ENCODE measurements at regions not wholly inside any gene's neighbourhood (a gene's known extent, or its start where the extent isn't known, plus 50 kb on each side); places are given as distances from the start of the nearest gene placed in this dataset.

- no peak for DNase-seq
- CTCF ChIA-PET, result no interaction called here
- intact Hi-C loops (cut with micrococcal nuclease; ENCODE audit: unreplicated experiment), result no loop called here
- Mint-ChIP-seq H3K36me3 (ENCODE audit: insufficient read depth, unreplicated experiment) (no peaks in the 10 kb centered on the region), H3K4me3 (ENCODE audit: unreplicated experiment) (no peak overlapping the region), H3K27ac (ENCODE audit: unreplicated experiment) (no peak overlapping the region), H3K27me3 (ENCODE audit: insufficient read depth, unreplicated experiment) (no peaks in the 10 kb centered on the region), H3K9me3 (ENCODE audit: unreplicated experiment) (no peaks in the 10 kb centered on the region), H3K4me1 (ENCODE audit: low read depth, unreplicated experiment) (peaks cover 7% of the 10 kb centered on the region)
- H3K4me1 ChIP-seq, result peaks cover 13% of the 10 kb centered on the region
- H3K27me3 ChIP-seq (replicated peaks; ENCODE audit: control insufficient read depth, insufficient read depth, low read length), result no peaks in the 10 kb centered on the region
- POLR2A ChIA-PET, result no interaction called here
- H3K36me3 ChIP-seq (ENCODE audit: control insufficient read depth, insufficient read depth, low read length), result no peaks in the 10 kb centered on the region
- H3K9me3 ChIP-seq, result no peaks in the 10 kb centered on the region
- H3K4me3 ChIP-seq (ENCODE audit: low read depth, low read length), result no peak overlapping the region
- TF ChIP-seq, protein P1, sequence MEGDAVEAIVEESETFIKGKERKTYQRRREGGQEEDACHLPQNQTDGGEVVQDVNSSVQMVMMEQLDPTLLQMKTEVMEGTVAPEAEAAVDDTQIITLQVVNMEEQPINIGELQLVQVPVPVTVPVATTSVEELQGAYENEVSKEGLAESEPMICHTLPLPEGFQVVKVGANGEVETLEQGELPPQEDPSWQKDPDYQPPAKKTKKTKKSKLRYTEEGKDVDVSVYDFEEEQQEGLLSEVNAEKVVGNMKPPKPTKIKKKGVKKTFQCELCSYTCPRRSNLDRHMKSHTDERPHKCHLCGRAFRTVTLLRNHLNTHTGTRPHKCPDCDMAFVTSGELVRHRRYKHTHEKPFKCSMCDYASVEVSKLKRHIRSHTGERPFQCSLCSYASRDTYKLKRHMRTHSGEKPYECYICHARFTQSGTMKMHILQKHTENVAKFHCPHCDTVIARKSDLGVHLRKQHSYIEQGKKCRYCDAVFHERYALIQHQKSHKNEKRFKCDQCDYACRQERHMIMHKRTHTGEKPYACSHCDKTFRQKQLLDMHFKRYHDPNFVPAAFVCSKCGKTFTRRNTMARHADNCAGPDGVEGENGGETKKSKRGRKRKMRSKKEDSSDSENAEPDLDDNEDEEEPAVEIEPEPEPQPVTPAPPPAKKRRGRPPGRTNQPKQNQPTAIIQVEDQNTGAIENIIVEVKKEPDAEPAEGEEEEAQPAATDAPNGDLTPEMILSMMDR (IDR thresholded peaks at IDR 0.05; ENCODE audit: insufficient read depth in 1 of 2, low read depth in 1 of 2, low read length in 1 of 2, severe bottlenecking in 1 of 2, unreplicated experiment in 1 of 2), result no peak
- BruUV-seq (replicated peaks), result no TSS peak
These were observed 59.8 kb upstream of the CPLX2 start for GRCh38 chr5:175811589-175811988.

DNA sequence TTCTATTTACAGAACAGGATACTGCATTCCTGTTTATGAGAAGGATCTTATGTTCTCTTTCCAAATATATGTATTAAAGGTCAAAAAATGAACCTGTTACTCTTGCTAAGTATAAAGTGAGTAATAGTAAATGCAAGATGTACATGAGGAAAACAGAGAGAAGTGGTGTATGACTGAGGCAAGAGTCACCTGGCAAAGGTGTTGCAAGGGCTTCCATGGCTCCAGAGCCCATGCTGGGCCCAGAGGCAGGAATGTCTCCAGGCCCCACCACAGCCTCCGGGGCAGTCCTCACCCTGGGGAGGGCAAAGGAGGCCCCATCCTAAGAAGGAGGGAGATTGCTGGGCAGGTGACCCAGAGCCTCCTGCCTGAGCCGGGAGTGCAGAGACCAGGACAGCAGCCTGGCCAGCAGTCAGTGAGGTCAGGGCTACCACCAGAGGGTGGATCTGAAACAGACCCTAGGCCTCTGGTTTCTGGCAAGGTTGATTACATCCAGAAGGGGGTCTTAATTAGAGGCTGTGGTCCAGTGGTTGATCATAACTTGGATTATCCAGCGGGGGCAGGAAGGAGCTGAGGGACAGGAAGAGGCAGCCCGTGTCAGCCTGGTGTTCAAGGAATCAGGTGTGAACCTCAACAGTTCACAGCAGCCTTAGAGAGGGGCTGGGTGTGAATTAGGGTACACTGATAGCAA lies 57.3 kb upstream of the CPLX2 start:
- H3K4me3 Mint-ChIP-seq (ENCODE audit: unreplicated experiment), result no peak overlapping the region
- BruUV-seq (replicated peaks), result no TSS peak
- ChIA-PET POLR2A (no interaction called here), CTCF (no interaction called here)
- H3K4me1 Mint-ChIP-seq (ENCODE audit: low read depth, unreplicated experiment), result peaks cover 7% of the 10 kb centered on the region
- H3K4me3 ChIP-seq (ENCODE audit: low read depth, low read length), result no peak overlapping the region
- H3K27me3 ChIP-seq (replicated peaks; ENCODE audit: control insufficient read depth, insufficient read depth, low read length), result no peaks in the 10 kb centered on the region
- H3K27ac Mint-ChIP-seq (ENCODE audit: unreplicated experiment), result peak overlapping the region; percentile 29
- H3K27me3 Mint-ChIP-seq (ENCODE audit: insufficient read depth, unreplicated experiment), result no peaks in the 10 kb centered on the region
- intact Hi-C loops (cut with micrococcal nuclease; ENCODE audit: unreplicated experiment), result no loop called here
- no peaks in the 10 kb centered on the region for H3K36me3 Mint-ChIP-seq (ENCODE audit: insufficient read depth, unreplicated experiment)
- H3K9me3 Mint-ChIP-seq (ENCODE audit: unreplicated experiment), result no peaks in the 10 kb centered on the region
- DNase-seq, result no peak
- TF ChIP-seq, protein P1 (IDR thresholded peaks at IDR 0.05; ENCODE audit: insufficient read depth in 1 of 2, low read depth in 1 of 2, low read length in 1 of 2, severe bottlenecking in 1 of 2, unreplicated experiment in 1 of 2), result no peak
- no peaks in the 10 kb centered on the region for H3K9me3 ChIP-seq
- H3K4me1 ChIP-seq, result peaks cover 13% of the 10 kb centered on the region
- no peaks in the 10 kb centered on the region for H3K36me3 ChIP-seq (ENCODE audit: control insufficient read depth, insufficient read depth, low read length)

DNA sequence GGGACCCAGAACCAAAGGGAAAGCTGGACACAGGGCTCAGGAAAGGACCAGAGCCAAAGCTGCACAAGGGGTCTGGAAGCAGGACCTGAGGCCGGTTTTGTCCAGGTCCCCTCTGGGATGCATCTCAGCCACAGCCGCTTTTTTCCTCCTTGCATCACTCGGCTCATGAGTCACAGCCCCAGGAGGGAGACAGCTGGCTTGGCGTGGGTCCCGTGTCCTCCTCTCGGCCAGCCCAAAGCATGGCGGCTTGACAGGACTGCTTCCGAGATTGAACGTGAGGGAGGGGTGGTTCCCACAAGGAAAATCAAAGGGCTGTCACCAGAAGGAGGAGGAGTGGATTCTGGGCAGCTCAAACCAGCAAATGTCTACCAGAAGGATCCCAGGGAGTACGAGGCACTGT lies 56.7 kb upstream of the CPLX2 start:
- H3K4me3 ChIP-seq (ENCODE audit: low read depth, low read length), result no peak overlapping the region
- peaks cover 8% of the 10 kb centered on the region for H3K4me1 ChIP-seq
- no peaks in the 10 kb centered on the region for H3K9me3 Mint-ChIP-seq (ENCODE audit: unreplicated experiment)
- no peak for DNase-seq
- intact Hi-C loops (cut with micrococcal nuclease; ENCODE audit: unreplicated experiment), result no loop called here
- no peak overlapping the region for H3K27ac Mint-ChIP-seq (ENCODE audit: unreplicated experiment)
- POLR2A ChIA-PET, result no interaction called here
- no peaks in the 10 kb centered on the region for H3K27me3 ChIP-seq (replicated peaks; ENCODE audit: control insufficient read depth, insufficient read depth, low read length)
- TF ChIP-seq, protein P1 (IDR thresholded peaks at IDR 0.05; ENCODE audit: insufficient read depth in 1 of 2, low read depth in 1 of 2, low read length in 1 of 2, severe bottlenecking in 1 of 2, unreplicated experiment in 1 of 2), result no peak
- BruUV-seq (replicated peaks), result no TSS peak
- H3K4me1 Mint-ChIP-seq (ENCODE audit: low read depth, unreplicated experiment), result peaks cover 2% of the 10 kb centered on the region
- no peaks in the 10 kb centered on the region for H3K36me3 ChIP-seq (ENCODE audit: control insufficient read depth, insufficient read depth, low read length)
- no peaks in the 10 kb centered on the region for H3K36me3 Mint-ChIP-seq (ENCODE audit: insufficient read depth, unreplicated experiment)
- no peaks in the 10 kb centered on the region for H3K9me3 ChIP-seq
- CTCF ChIA-PET, result no interaction called here
- no peaks in the 10 kb centered on the region for H3K27me3 Mint-ChIP-seq (ENCODE audit: insufficient read depth, unreplicated experiment)
- H3K4me3 Mint-ChIP-seq (ENCODE audit: unreplicated experiment), result no peak overlapping the region

Data from Caco-2 (cell line).